ENCODE measurements at regions not wholly inside any gene's neighbourhood (a gene's known extent, or its start where the extent isn't known, plus 50 kb on each side); places are given as distances from the start of the nearest gene placed in this dataset.
A peak's percentile ranks its signal among the peaks of the same experiment; 100 is the strongest.

GRCh38 chr6:169961772-169962561 is 210.5 kb downstream of the ERMARD start:
- Histone ChIP-seq H3K9ac (no peak overlapping the region), H2AFZ (peak overlapping the region; percentile 56), H3K27me3 (ENCODE audit: control insufficient read depth, insufficient read depth, low read length) (no peaks in the 10 kb centered on the region), H3K4me1 (no peaks in the 10 kb centered on the region), H3K36me3 (ENCODE audit: control insufficient read depth, insufficient read depth, low read length) (no peaks in the 10 kb centered on the region), H3K4me2 (ENCODE audit: low read length) (peak overlapping the region; percentile 43), H3K9me3 (ENCODE audit: control insufficient read depth, low read length) (no peaks in the 10 kb centered on the region), H3K4me3 (ENCODE audit: low read depth, low read length) (peak overlapping the region; percentile 25), H3K27ac (no peak overlapping the region), H3K79me2 (no peaks in the 10 kb centered on the region)
- no peak for TF ChIP-seq CTCF (IDR thresholded peaks at IDR 0.05)

GRCh38 chr6:169960886-169961611 is 209.6 kb downstream of the ERMARD start:
- no peak overlapping the region for H3K4me2 ChIP-seq (ENCODE audit: low read length)
- no peaks in the 10 kb centered on the region for H3K79me2 ChIP-seq
- H3K36me3 ChIP-seq (ENCODE audit: control insufficient read depth, insufficient read depth, low read length) = no peaks in the 10 kb centered on the region
- H3K4me1 ChIP-seq = no peaks in the 10 kb centered on the region
- no peak overlapping the region for H3K27ac ChIP-seq
- H3K9ac ChIP-seq = no peak overlapping the region
- H3K4me3 ChIP-seq (ENCODE audit: low read depth, low read length) = no peak overlapping the region
- TF ChIP-seq CTCF (IDR thresholded peaks at IDR 0.05) = no peak
- no peaks in the 10 kb centered on the region for H3K9me3 ChIP-seq (ENCODE audit: control insufficient read depth, low read length)
- H3K27me3 ChIP-seq (ENCODE audit: control insufficient read depth, insufficient read depth, low read length) = no peaks in the 10 kb centered on the region
- no peak overlapping the region for H2AFZ ChIP-seq

- Histone ChIP-seq H3K27me3 (ENCODE audit: control insufficient read depth, insufficient read depth, low read length) (no peaks in the 10 kb centered on the region), H2AFZ (no peak overlapping the region), H3K36me3 (ENCODE audit: control insufficient read depth, insufficient read depth, low read length) (no peaks in the 10 kb centered on the region), H3K4me3 (ENCODE audit: low read depth, low read length) (no peak overlapping the region), H3K9me3 (ENCODE audit: control insufficient read depth, low read length) (no peaks in the 10 kb centered on the region), H3K9ac (no peak overlapping the region), H3K79me2 (no peaks in the 10 kb centered on the region), H3K27ac (no peak overlapping the region), H3K4me2 (ENCODE audit: low read length) (no peak overlapping the region), H3K4me1 (no peaks in the 10 kb centered on the region)
- TF ChIP-seq CTCF (IDR thresholded peaks at IDR 0.05) = no peak
Observed at GRCh38 chr6:169960521-169960885, 209.1 kb downstream of the ERMARD start.

- Histone ChIP-seq H3K27me3 (ENCODE audit: control insufficient read depth, insufficient read depth, low read length) (no peaks in the 10 kb centered on the region), H3K79me2 (no peaks in the 10 kb centered on the region), H3K4me2 (ENCODE audit: low read length) (no peak overlapping the region), H3K4me3 (ENCODE audit: low read depth, low read length) (no peak overlapping the region), H3K9ac (no peak overlapping the region), H3K9me3 (ENCODE audit: control insufficient read depth, low read length) (no peaks in the 10 kb centered on the region), H3K4me1 (no peaks in the 10 kb centered on the region), H2AFZ (no peak overlapping the region), H3K36me3 (ENCODE audit: control insufficient read depth, insufficient read depth, low read length) (no peaks in the 10 kb centered on the region), H3K27ac (no peak overlapping the region)
- no peak for TF ChIP-seq CTCF (IDR thresholded peaks at IDR 0.05)
Observed at GRCh38 chr6:169960003-169960344, 208.6 kb downstream of the ERMARD start.
